NCI-H2227 treated with DMSO at 0.1 percent for 48 hours (cell line): ENCODE measurements at regions not wholly inside any gene's neighbourhood (a gene's known extent, or its start where the extent isn't known, plus 50 kb on each side); places are given as distances from the start of the nearest gene placed in this dataset.
"Not testable (repeated sequence)": the region's sequence is repeated elsewhere in the genome, so short reads cannot be mapped to it uniquely, and the experiment has no call there.

Source experiments
- DNase-seq: peaks from one replicate; lab custom pipeline; 2025; lab: John Stamatoyannopoulos, UW

DNA sequence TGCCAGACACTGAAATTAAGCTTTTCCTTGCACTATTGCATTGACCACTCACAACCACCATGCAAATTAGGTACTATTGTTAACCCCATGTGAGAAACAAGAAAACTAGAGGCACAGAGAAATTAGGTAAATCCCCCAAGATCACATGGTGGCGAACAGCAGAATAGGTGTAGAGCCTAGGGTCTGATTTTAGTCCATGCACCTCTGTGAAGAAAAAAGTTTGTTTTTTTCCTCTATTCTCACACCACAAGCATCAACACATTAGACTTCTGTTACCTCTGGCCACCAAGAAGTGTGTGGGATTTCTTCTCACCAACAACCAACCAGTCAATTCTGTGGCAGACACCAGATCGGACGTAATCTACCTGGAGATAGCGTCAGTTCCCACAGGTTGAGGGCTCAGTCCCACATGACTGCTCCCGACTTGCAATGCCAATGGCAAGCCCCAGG is 391.9 kb downstream of the COG6 start:
- DNase-seq: no peak

DNA sequence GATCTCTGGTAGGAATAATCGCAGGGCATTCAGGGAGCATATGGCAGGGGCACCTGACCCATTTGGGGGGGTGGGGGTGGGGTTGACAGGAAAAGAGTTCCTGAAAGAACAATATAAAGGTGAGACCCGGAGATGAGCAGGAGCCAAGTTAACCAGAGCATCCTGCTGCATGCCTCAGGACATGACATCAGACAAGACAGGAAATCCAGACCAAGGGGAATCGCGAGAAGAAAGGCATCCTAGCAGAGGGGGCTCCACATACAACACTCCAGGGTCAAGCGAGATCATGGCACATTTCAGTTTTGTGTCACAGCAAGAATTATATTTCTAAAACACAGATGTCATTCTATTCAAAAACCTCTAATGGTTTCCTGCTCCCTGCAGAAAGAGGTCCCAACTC is 393.1 kb downstream of the COG6 start:
- no peak for DNase-seq

DNA sequence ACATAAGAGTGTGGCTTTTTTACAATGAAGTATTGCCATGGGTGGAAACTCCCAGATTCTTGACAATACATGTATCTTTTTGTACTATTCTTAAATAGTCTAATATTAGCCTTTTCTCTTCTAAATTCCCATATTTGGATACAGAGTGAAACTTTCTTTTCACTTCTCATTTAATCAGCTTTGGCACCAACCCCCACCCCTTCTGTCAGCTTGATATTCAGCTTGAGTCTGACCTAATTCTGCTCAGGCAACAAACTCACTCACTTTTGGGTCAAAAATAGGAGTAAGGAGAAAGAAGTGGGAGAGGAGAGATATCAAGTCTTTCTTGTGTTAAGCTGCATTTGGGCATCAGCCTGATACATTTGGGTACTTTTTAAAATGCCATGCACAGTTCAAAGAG is 397.5 kb downstream of the COG6 start:
- DNase-seq: no peak

DNA sequence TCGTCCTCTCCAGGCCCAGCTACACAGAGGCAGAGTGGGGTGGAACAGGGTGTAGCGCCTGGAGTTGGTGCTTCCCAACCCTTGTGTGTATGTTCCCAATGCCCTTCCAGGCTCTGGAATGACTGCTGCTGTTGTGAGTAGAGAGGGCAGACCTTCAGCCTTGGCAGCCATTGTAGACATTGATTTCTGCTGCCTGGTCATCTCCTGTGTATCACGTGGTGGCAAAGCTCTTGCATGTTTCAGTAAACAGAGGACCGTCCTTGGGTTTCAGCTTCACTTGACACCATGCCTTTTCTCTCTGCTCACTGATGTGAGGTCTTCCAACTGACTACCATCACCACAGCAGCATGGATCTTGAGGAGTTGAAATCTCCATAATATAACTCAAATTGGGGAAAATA is 397.9 kb downstream of the COG6 start:
- no peak for DNase-seq

DNA sequence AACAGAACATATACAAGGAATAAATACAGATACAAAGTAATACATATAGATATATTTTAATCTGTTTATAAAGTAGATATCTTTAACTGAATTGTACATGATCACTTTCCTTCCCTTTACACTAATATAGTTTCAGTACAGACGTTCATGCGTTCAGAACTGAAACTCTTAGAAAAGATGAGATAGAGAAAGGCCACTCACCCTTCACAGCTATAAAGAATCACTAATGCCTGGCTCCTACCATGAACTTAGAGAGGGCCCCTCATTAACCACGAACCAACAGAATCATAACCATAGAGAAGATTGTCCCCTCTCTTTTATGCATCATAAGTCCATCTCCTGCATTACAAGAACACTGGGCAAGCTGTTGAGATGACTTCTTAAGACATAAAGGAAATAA is 399.0 kb downstream of the COG6 start:
- not testable (repeated sequence) for DNase-seq

DNA sequence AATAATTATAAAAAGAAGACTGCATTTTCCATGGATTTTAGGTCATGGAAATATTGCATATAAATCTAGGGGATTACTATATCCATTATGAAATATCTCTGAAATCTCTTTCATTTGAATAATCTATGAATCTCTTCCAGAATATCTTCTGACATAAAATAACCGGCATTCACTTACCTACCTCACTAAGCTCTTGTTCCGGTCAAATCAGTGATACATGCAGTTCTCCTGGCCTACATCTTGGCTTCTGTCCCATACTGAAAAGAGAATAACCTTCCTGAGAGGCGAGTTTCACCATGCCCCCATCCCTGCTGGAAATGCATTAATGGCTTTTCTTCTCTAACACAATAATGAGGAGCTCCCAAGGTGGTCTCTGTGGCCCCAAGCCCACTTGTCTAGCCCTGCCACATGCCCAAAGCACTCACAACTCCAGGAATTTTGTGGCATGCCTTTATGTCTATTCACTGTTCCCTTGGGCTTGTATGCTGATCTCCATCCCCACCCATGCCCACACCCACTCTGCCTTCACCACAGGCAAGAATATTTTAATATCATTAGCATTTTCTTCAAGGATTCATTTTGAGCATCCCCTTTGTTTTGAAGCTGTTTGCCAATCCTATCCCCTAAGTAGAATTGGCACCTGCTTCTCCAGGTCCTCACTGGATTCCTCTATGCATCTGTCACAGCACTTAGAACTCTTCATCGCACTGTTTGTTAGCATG is 401.6 kb downstream of the COG6 start:
- DNase-seq: no peak

DNA sequence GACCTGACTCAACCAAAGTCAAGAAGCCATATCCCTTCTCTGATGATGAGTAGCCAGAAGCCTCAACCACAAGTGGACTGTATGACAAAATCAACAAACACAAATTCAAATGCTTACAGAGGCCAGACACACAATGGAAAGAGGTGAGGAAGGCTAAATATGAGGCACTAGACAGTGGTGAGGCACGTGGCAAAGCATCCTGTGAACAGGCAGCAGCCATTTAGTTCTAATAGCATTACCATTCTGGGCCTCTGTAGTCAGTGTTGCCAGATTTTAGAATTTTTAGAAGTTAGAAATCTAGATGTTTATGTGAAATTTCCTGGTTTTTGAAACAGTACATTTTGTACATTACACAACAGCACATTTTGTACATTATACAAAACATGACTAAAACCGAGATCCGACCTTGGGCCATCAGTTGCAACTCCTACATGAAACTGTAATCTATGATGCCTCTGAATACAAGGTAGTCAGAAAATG is 403.3 kb downstream of the COG6 start:
- DNase-seq: no peak

DNA sequence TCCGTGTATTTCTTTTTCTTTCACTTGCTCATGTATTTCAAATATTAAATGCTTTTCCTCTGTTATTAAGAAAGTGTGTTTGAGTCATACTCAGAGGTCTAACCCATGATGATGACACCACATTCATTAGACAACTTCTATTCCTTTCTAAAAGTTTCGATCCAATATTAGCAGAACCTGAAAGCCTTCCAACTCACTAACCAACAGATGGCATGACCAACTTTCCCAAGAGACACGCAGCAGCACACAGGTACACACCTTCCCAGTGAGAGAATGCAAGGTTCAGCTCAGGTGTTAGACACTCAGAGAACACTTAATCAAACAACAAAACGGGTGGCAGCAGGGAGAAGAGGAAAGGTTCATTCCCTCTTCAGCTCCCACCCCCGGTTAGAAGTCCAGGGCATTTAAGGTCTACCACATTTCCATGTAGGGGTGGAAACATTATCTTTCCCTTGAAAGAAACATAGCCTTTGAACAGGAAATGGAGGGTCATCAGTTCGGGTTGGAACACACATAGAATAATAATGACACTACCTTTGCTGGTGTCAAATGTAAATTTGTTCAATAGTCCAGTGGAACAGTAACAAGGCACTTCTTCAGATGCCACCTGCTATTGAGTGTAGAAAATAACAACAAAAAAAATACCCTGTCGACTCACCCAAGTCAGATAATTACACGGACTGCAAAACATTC is 404.2 kb downstream of the COG6 start:
- no peak for DNase-seq

DNA sequence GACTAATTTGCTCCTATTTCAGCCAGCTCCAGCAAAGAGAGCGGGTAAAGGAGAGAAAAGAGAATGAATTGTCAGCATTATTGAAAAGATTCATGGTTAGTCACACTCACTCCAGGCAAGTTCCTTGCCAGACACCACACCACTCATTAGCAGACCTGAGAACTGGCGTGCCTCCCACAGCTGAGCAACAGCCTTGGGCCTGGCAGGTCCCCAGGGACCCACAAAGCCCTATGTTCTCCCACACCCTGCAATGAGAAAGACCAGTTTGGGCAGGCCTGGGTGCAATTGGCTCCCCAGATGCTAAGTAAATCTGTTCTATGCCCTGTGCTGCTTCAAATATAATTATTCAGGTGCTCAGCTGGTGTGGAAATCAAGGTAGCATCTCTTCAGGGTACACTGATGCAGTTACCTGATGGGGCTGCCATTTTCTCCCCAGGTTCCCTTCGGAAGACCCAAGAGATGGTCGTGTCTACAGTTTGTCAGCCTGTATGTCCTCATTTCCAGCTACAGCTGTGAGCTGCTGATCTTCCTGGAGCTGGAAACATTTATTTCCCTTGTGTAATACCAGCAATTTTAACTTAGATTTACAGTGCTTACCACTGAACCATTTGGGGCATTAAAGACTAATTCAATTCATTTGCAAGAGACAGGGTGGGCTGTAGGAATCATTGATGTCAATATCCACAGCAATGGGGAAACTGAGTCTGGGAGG is 405.0 kb downstream of the COG6 start:
- no peak for DNase-seq

DNA sequence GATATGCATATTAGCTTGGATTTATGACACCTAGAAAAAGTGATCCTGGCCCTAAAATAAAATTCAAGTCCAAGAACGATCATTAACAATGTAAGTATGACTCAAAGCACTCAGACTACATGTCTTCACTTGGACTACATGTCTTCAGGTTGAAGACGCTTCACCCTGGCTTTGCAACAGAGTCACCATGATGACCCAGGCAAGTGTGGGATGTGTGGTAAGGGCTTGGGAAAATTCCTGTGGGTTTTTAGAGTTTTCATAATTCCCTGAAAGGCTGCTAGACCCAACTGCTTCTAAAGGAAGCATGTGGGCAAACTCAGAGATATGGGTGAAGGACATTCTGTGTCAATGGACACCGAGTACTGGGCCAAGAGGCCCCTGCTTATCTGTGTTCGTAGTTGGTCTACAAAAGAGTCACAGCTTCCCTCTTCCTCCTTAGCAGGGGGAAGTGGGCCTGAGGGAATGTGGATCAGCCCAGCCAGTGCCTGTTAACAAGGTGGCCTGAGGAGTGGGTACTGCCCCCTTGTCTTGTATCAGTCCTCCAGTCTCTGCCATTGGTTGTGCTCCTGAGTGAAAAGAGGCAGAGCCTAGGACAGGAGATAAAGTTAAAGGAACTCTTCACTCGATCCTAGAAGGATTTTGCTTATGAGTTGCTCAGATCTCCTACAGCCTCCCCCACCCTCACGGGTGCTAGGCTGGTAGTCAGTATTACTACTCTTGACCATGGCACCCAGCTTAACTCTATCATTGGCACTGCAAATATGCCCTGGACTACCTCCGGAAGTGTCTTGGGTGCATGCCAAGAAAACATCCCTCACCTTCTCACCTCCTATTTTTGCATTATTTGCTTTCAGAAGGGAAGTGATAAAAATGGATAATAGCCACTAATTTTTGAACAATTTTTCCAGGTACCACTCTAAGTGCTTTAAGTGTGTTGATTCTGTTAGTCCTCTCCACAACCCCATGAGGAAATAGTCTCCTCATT is 406.3 kb downstream of the COG6 start:
- no peak for DNase-seq

DNA sequence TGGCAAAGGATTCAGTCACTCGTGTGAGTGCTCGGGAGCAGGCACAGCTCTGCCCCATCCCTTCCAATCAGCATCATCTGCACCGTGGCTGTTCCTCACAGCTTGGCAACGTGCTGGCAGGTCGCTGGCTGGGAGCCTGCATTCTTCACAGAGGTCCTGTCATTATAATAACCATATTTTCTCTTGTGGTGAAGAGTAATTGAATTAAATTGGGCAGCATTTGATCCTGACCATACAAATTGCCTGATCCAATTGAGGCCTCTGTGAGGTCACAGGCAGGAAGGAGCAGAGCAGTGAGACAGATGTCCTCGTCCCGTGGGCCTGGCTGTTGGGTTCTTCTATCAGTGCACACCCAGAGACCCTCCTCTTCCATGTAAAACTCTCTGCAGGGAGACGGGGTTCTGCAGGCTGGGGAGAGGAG is 407.8 kb downstream of the COG6 start:
- DNase-seq: no peak

DNA sequence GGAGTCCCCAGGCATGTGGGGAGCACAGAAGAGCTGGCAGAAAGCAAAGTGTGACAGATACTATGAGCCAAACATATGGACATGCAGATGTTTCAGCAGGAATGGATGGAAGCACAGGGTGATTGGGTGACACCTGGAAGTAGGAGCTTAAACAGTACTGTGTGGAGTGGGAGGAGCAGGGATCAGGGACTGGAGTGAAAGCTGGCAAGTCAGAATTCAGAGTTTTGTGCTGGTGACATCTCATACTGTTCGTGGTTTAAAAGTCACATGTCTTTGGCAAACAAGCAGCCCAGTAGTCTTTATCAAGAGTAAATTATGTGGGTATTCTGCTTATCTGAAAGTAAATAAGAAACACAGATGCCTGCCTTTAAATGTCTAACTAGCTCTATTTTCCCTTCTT is 408.2 kb downstream of the COG6 start:
- DNase-seq: no peak

DNA sequence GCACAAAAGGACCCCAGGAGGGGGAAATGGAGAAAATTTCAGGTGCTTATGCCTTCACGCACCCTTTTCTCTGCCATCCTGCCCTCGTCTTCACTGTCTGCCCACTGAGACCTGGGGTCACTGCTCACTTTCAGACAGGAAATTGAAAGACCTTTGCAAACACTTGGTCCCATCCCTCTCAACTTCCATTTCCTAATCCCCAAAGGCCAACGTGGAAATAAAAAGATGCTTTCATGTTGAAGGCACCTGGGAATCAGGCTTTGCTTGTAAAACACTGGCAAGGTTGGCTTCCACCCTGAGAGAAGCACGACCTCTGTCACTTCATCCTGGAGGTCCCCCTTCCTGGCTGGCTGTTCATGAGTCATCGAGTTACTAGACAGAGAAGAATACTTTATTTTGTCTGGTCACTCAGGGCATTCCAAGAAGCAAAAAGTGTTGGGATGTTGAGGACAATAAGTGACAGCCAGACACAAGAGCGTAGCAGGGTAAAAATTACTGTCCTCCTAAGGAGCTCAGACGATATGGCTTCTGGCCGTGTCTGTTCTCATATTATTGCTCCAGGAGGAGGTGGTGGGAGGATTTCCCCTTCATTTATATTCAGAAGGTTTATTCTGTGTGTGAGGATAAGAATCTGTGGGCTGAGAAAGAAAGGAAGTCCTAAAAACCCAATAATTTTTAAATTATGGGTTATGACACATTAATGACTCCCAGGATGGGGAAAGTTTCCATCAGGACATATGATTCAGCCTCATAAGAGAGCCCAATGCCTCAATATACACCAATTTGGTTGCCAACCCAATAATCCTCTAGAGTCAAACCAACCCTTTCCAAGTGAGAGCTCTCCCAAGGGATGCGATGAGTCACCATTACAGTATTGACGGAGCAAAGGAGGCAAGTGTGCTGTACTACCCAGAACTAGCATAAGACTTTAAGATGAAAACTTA is 409.0 kb downstream of the COG6 start:
- DNase-seq: no peak

DNA sequence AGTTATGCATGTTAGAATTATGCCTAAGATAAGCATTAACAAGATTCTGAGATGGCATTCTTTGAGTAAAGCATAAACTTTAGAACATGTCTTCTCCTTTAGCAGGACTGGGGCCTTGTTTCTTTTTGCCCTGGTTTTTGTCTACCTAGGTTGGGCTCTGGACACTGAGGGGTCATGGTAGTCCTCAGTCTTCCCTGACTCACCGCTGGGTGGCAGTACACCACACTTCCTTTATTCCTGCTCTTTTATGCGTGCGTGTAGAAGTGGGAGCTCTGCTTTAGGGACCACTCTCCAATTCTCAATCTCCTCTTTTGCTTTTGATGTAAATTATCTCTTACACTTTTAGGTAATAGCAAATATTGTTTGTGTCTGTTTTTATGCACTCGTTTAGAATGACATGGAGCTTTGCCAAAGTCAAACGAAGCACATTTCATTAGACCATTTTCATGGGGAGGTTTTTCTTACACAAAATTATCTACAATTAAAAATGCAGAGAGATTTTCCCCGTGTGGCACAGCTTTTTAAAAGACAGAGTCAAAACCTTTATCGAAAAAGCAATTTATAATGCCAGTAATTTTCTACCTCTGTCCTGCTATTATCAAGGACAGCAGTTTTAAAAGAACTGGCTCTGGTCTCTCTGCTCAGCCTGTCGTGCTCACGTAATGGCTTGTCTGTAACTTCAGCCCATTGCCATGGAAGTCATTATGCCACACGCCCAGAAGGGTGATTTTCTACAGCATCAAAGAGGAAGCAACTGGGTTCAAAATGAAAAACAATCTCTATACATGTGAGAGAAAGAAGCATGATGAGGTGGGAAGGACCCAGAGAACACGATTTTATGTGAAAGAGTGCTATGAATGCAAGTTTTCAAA is 413.9 kb downstream of the COG6 start:
- no peak for DNase-seq

DNA sequence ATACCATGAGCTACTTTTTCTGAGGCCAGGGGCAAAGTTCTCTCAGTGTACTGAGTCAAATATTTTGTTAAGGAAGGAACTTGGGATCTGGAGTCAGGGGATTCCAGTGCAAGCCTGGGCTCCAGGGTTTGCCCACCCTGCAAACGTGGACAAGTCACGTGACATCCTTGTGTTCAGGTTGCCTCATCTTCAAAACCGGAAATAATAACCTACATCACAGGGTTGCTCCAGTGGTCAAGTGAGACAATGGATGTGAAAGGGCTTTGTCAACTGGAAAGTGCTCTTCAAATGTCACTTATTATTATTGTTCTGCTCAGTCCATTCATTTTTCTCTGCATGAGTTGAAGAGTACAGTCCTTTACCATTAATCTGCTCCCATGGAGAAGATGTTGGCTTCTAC is 414.9 kb downstream of the COG6 start:
- no peak for DNase-seq

DNA sequence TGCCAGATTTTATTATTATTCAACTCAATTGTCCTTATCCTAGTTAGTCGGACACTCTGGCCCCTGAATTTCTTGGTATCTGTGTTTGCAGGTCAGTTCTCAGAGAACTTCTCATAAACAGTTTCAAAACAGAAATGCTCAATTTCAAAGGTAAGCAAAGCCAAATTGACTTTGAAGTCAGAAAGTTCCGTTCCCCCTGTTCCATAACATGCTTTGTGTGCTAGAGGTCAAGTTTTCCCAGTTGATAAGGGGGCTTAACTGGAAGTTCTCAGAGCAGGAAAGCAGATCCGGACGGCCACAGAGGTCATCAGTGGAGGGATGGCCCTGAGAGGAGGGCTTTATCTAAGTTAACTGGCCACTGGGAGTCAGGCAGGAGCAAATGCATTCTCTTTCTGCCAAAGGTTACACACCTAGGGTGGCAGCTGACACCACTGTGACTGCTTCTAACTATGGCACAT is 417.2 kb downstream of the COG6 start:
- no peak for DNase-seq

DNA sequence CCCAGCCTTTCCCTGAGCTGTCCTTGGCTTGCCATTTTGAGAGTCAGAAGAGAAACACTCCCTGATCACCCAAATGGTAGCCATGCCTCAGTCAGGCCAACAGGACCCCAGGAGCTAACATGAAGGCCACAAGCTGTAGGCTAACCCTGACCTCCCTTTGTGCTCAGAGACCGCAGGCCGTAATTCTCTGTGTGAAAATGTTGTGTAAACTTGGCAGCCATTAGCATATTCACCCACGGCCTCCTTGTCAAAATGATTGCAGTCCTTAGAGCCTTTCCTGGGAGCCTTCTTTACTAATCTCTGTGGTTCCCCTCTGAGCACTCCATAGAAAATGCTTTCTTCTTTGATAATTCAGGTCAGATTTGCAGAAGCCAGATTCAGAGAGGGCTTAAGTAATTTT is 418.9 kb downstream of the COG6 start:
- DNase-seq: no peak

DNA sequence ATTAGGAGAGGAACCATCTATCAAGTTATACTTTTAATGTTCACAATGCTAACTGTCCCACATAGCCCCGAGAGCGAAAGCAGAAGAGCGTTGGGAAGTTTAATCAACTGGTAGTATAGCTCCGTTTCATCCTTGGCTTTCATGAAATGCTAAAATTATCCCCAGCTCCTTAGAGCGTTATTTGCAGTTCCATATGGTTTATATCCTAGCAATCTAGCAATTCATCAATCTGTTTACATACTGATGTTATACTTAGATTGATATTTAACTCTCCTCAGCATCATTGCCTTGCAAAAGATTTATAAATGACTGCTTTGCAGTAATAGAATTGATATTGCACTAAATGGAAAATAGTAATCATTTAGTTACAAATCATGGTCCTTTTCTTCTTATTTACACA is 419.8 kb downstream of the COG6 start:
- DNase-seq: no peak

DNA sequence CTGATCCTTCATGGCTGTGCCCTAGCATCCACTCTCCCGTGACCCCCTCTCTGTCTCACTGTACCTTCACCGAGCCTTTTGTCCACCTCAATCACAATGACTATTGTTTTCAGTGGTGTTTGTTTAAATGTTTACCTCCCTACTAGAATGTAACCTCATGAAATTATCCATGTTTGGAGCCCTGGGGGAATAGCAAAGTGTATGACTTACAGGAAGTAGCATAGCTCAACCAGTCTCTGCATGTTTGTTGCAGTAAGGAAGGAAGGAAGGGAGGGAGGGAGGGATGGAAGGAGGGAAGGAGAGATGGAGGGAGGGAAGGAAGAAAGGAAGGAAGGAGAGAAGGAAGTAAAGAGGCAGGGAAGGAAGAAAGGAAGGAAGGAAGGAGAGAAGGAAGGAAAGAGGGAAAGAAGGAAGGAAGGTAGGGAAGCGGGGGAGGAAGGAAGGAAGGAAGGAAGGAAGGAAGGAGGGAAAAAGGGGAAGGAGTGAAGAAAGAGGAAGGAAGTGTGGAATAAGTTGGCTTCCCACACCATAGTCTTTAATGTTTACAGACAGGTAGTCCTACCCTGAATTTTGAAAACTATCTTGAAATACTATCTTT is 421.4 kb downstream of the COG6 start:
- no peak for DNase-seq
